Posterior cingulate gyrus (tissue), 11 donors: ENCODE measurements at regions not wholly inside any gene's neighbourhood (a gene's known extent, or its start where the extent isn't known, plus 50 kb on each side); places are given as distances from the start of the nearest gene placed in this dataset.
A peak's percentile ranks its signal among the peaks of the same experiment; 100 is the strongest.
"Not testable (repeated sequence)": the region's sequence is repeated elsewhere in the genome, so short reads cannot be mapped to it uniquely, and the experiment has no call there.

ENCODE experiments used
- DNase-seq, 10 donors: peaks; one replicate each; pipeline versions ENCODE4 v3.0.0 to v3.0.0-alpha.2; 2020 to 2021; ENCODE audit warnings: mixed read lengths in 3 of 10
- intact Hi-C: fragments of 100-400 bp; cut with DNase I; formaldehyde crosslinking; loops from one replicate; pipeline ENCODE4 v1.15.1; 2023

- DNase-seq, intact Hi-C loops: not testable (repeated sequence)
Measured at GRCh38 chr2:87582152-87582551, 165.7 kb upstream of the PLGLB2 start.

DNA sequence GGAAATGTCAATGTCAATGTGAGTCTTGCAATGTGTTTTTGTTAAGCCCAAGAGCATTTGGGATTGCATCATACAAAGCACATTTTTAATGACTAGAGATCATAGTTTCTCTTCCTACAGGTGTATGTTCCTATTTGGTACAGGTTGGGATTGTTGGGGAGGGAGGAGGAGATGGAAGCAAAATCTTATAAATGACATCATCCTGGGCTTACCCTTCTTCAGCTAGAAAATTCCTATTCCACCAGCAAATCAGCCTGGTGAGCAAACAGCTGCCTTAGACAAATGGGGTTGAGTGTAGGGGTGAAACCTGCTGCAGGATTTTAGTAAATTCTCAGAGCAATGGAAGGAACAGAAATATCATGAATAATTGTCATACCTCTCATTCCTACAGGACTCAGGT, 165.3 kb upstream of the PLGLB2 start:
- DNase-seq, intact Hi-C loops: not testable (repeated sequence)

GRCh38 chr2:87583370-87583769, 164.5 kb upstream of the PLGLB2 start:
- DNase-seq, intact Hi-C loops: not testable (repeated sequence)

DNA sequence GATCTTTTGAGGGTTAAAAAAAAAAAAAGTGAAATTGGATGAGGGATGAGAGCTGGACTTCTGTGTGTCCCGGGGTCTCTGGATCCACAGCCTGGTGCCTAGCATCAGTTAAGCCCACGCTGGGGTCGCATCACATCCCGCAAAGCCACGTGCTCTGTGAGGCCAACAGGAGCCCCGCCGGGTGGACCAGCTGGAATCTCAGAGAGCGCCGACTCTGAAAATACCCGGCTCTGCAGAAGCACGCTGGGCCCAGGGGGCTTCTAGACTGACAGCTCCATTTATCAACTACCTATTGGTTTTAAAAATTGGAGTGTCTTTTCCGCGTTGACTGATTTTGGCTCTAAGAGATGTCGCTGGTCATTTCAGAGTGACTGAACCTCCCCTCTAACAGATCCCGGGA, 164.1 kb upstream of the PLGLB2 start:
- DNase-seq, intact Hi-C loops: not testable (repeated sequence)

DNA sequence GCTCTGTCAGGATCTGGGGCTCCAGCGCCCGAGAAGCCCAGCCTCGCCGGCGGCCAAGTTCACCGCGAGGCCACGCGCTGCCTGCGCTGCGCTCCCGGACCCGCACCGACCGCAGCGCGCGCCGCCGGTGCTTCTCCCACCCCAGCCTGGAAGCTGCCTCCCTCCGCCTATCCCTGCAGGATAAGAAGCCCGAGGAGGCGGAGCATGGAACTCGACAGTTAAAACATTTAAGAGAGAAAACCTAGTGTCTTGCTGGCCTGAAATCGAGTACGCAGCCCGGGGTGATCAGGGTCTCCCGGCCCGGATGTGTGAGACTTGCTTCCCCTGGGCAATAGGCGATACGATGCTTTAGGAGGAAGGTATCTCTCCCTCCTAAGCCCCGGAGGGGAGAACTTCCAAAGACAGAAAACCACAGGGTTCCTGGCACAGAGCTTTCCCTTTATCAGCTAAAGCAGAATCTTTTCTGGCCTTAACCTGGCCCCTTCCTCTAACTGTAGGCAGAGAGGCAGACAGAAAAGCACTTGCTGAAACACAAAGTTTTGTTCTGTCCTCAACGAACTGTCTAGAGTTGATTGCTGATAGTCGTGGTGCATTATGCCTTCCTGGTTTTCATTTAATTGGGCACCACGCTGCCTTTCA, 163.5 kb upstream of the PLGLB2 start:
- peak in 6 of 10 donors; percentile 14 to 88 (median 45) for DNase-seq
- intact Hi-C loops = not testable (repeated sequence)

DNA sequence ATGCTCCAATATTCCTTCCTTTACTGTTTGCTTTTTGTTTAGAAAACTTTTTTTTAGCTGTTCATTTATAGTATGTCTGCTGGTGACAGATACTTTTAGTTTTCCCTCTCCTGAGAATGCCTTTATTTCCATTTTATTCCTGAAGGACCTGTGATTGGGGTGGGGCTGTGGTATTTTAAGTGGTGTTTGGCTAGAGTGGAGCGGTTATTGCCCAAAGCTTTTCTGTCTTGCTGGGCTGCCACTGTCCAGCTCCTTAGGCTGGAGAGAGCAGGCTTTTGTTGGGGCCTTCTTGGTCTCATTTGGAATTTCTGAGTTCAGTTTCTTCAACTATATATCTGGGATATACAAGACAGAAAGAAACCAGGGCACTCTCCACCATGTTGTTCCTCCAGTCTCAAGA, 160.0 kb upstream of the PLGLB2 start:
- intact Hi-C loops, DNase-seq: not testable (repeated sequence)

DNA sequence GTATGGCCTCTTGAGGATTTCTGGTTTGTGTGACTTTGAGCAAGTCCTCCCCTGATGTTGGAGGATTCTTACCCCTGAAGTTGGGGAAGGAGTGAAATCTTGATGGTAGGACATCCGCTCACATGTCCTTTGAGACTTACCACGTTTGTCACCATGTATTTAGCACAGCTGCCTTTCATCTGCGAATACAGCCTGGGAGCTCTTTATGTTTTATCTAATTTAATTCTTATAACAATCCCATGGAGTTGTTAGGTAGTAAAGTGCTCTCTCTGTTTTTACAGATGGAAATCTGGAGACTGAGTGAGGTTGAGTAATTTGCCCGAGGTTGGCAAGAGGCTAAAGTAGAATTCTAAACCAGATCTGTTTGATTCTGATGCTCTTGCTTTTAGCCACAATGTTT, 154.9 kb upstream of the PLGLB2 start:
- intact Hi-C loops, DNase-seq: not testable (repeated sequence)

DNA sequence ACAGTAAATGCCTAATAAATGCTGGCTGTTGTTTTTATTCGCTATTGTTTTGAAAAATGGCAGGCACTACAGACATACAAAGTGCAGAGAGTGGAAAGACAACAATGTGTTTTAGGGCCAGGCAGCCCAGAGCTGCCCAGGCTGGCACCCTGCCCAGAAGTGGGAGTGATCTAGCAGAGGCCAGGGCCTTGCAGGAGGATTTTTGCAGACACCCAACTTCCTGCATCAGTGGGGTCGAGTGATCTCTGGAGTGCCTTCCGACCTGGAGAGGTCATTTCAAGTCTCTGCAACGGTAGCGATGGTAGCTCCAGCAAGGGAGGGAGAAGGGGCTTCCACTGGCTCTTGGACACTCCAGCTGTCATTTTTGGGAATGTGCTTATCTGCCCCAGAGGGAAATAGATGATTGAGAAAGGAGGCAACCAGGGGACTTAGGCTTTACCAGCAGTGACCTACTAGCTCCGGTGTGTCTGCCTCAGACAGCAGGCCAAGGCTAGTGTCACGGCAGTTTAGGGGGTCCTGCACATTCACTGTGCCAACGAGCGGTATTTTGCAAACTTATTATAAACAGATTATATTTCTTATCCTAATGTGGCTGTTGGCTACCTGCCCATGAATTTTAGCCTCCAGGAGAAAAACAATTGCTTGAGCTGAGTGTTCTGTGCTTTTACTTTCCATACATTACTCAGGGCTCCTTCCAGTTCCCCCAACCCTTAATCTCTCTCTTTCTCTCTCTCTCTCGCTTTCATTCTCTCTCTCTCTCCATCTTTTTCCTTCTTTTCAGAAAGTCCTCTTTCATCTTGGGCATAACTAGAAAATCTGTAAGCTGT, 153.9 kb upstream of the PLGLB2 start:
- peak; percentile 32 to 94 (median 59) for DNase-seq
- intact Hi-C loops = not testable (repeated sequence)

- intact Hi-C loops, DNase-seq: not testable (repeated sequence)
Measured at GRCh38 chr2:87594611-87594992, 153.3 kb upstream of the PLGLB2 start.

- peak in 5 of 10 donors; percentile 1 to 61 (median 52) for DNase-seq
- intact Hi-C loops = not testable (repeated sequence)
Measured at GRCh38 chr2:87595017-87595416, 152.9 kb upstream of the PLGLB2 start.

DNA sequence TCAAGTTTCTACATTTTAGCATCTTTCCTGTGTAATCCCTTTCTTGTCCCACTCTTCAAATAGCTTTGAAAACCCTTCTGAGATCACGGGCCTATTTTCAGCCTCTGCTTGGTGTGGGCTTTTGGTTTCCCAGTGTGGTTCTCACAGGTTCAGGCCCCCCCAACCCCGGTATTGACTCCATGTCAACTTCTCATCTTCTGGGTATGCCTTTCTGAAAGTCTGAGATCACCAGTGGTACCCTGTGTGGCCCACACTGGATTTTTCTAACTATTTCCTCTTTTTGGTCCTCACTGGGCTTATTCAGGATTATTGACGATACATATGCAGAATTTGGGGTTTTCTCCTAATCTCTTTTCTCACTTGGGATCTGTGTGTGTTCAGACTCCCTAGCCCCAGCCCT, 146.9 kb upstream of the PLGLB2 start:
- DNase-seq, intact Hi-C loops: not testable (repeated sequence)

- intact Hi-C loops = not testable (repeated sequence)
Measured at GRCh38 chr2:87602118-87602517, 145.8 kb upstream of the PLGLB2 start.

DNA sequence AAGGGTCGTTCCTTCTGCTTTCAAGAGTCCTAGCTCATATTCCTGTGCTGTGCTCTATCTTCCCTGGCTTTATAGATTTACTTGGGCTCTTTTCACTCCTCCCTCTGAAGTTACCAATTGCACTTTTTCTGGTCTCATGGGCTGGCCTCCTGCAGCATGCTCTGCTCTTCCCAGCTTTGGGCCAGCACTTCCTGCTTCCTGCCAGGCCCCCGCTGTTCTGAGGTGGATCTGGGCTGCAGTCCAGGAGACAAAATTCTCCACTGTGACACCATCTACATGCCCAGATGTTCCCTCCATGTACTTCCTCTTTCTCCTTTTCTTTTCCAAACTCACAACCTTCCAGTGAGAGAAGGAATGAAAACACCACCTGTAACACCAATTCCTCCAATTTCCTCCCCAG, 145.2 kb upstream of the PLGLB2 start:
- DNase-seq, intact Hi-C loops: not testable (repeated sequence)

More at GRCh38 chr2:87602118-87602517, 145.8 kb upstream of the PLGLB2 start:
- not testable (repeated sequence) for DNase-seq

- intact Hi-C loops, DNase-seq: not testable (repeated sequence)
Measured at GRCh38 chr2:87603418-87604278, 144.2 kb upstream of the PLGLB2 start.

- intact Hi-C loops = not testable (repeated sequence)
Measured at GRCh38 chr2:87604279-87604818, 143.5 kb upstream of the PLGLB2 start.

DNA sequence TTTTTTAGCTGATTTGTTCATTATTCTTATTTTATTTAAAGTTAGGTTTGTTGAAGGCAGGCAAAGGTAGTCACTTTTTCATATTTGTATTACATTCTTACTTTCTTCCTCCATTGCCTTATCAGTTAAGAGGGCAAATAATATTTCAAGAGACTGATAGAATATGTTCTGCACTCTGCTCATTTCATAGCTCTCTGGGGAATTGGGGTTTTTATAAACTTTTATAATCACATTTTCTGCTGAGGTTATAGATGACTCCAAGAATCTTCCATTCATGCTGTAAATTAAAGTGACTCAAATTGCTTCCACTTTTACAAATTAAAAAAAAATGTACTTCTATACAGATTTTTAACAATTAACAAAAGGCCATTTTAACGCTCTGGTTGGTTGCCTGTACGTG, 142.9 kb upstream of the PLGLB2 start:
- intact Hi-C loops, DNase-seq: not testable (repeated sequence)

More at GRCh38 chr2:87604279-87604818, 143.5 kb upstream of the PLGLB2 start:
- DNase-seq = peak in 5 of 10 donors; percentile 25 to 81 (median 60)

- DNase-seq, intact Hi-C loops: not testable (repeated sequence)
Measured at GRCh38 chr2:87608377-87609166, 139.3 kb upstream of the PLGLB2 start.

- DNase-seq, intact Hi-C loops: not testable (repeated sequence)
Measured at GRCh38 chr2:87610974-87611373, 136.9 kb upstream of the PLGLB2 start.

DNA sequence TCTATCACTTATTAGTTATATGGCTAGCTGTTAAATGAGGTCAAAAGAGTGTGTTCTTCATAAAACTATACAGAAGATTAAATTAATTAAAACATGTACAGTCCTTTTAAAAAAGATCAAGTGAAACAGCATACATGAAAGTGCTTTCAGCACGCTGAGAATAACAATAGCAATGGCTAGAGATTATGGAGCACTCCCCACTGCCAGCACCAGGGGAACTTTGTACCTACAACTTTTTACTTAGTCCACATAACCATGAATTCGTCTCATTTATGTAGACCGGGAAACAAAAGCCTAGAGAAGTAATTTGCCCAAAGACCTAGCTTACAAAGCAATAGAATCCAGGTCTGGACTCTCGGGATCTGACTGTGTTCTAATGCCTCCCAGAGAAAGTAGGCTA, 136.5 kb upstream of the PLGLB2 start:
- DNase-seq, intact Hi-C loops: not testable (repeated sequence)
